DOHH2 (cell line): ENCODE measurements at regions not wholly inside any gene's neighbourhood (a gene's known extent, or its start where the extent isn't known, plus 50 kb on each side); places are given as distances from the start of the nearest gene placed in this dataset.

ENCODE experiments used
- H3F3A ChIP-seq: fragments of 200-600 bp; sonication (generic), shearing (Covaris generic); 2 replicates; pipeline ENCODE4 v1.6.0; 2016; ENCODE audit warnings: antibody characterized with exemption, mild to moderate bottlenecking; ENCODE audit not compliant: control insufficient read depth, insufficient read depth
- H3K27ac ChIP-seq: fragments of 200-600 bp; sonication (generic); 2 replicates; pipeline ENCODE4 v1.5.1; 2014; ENCODE audit warnings: low read depth, mild to moderate bottlenecking, low read length, moderate library complexity
- H3K27me3 ChIP-seq: fragments of 200-600 bp; sonication (generic); 2 replicates; pipeline ENCODE4 v1.6.1; 2014; ENCODE audit warnings: mild to moderate bottlenecking, low read length, mixed read lengths; ENCODE audit not compliant: control insufficient read depth
- H3K36me3 ChIP-seq: fragments of 200-600 bp; sonication (generic); 2 replicates; pipeline ENCODE4 v1.6.1; 2014; ENCODE audit warnings: mild to moderate bottlenecking, low read length, moderate library complexity, mixed read lengths; ENCODE audit not compliant: control insufficient read depth
- H3K4me1 ChIP-seq: fragments of 200-600 bp; sonication (generic); 2 replicates; pipeline ENCODE4 v1.6.1; 2014; ENCODE audit warnings: mild to moderate bottlenecking, low read length, mixed read lengths; ENCODE audit not compliant: control insufficient read depth
- H3K4me2 ChIP-seq: fragments of 200-600 bp; sonication (generic); 2 replicates; pipeline ENCODE4 v1.6.0; 2014; ENCODE audit warnings: mild to moderate bottlenecking, low read length, moderate library complexity
- H3K4me3 ChIP-seq: fragments of 200-600 bp; sonication (generic); 2 replicates; pipeline ENCODE4 v1.5.1; 2014; ENCODE audit warnings: mild to moderate bottlenecking, low read length, mixed read lengths
- H3K79me2 ChIP-seq: fragments of 200-600 bp; sonication (generic); 2 replicates; pipeline ENCODE4 v1.6.1; 2014; ENCODE audit warnings: mild to moderate bottlenecking, low read length, mixed read lengths; ENCODE audit not compliant: control insufficient read depth
- H3K9me2 ChIP-seq: fragments of 200-600 bp; sonication (generic); replicated peaks from 2 replicates; pipeline ENCODE4 v1.6.1; 2014; ENCODE audit warnings: mild to moderate bottlenecking, low read length, mixed read lengths; ENCODE audit not compliant: control insufficient read depth
- H3K9me3 ChIP-seq: fragments of 200-600 bp; sonication (generic); 2 replicates; pipeline ENCODE4 v1.6.1; 2014; ENCODE audit warnings: antibody characterized with exemption, low read length, mixed read lengths; ENCODE audit not compliant: control insufficient read depth, insufficient read depth
- H4K20me1 ChIP-seq: fragments of 200-600 bp; sonication (generic); 2 replicates; pipeline ENCODE4 v1.6.0; 2014; ENCODE audit warnings: low read depth, mild to moderate bottlenecking, antibody characterized with exemption, low read length, moderate library complexity; ENCODE audit not compliant: control insufficient read depth, insufficient read depth
- CTCF ChIP-seq: fragments of 200-600 bp; sonication (generic); IDR thresholded peaks from one replicate; pipeline ENCODE4 v1.5.1; 2014; ENCODE audit warnings: antibody characterized with exemption, mild to moderate bottlenecking, low read depth, low read length; ENCODE audit not compliant: poor library complexity, severe bottlenecking
- EZH2phosphoT487 ChIP-seq: fragments of 200-600 bp; sonication (generic); IDR thresholded peaks from 2 replicates; pipeline ENCODE4 v1.6.1; 2017; ENCODE audit warnings: borderline replicate concordance, mild to moderate bottlenecking, antibody characterized with exemption, low read length, moderate library complexity, mixed read lengths

DNA sequence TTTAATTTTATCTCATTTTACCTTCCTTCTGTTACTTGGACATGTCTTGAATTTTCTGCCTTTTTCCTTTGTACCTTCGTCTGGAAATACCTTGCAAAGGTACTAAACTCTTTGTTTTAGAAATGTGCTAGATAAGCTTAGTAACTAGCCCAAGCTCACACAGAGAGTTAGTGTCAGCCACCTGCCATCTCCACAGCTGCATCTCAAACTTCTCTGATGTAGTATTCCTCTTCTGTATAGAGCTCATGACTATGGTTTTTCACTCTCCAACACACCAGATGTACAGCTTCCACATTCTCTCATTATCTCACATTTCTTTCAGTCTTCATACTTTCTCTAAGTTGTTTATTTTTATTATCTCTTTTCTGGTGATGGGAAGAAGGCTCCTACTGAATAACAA, 516.6 kb upstream of the ROBO2 start:
- no peaks in the 10 kb centered on the region for H3K36me3 ChIP-seq
- no peak overlapping the region for H3K4me2 ChIP-seq
- TF ChIP-seq EZH2phosphoT487, result no peak
- TF ChIP-seq CTCF, result no peak
- no peaks in the 10 kb centered on the region for H3K79me2 ChIP-seq
- H3K4me3 ChIP-seq, result no peak overlapping the region
- no peaks in the 10 kb centered on the region for H3K4me1 ChIP-seq
- H4K20me1 ChIP-seq, result no peaks in the 10 kb centered on the region
- no peaks in the 10 kb centered on the region for H3K27me3 ChIP-seq
- H3K27ac ChIP-seq, result no peak overlapping the region
- H3F3A ChIP-seq, result no peaks in the 10 kb centered on the region
- H3K9me2 ChIP-seq, result no peaks in the 10 kb centered on the region
- H3K9me3 ChIP-seq, result no peaks in the 10 kb centered on the region

GRCh38 chr3:76525726-76526125, 514.2 kb upstream of the ROBO2 start:
- no peak overlapping the region for H3K27ac ChIP-seq
- H3F3A ChIP-seq, result no peaks in the 10 kb centered on the region
- H3K27me3 ChIP-seq, result no peaks in the 10 kb centered on the region
- no peak for TF ChIP-seq CTCF
- no peak for TF ChIP-seq EZH2phosphoT487
- H3K36me3 ChIP-seq, result no peaks in the 10 kb centered on the region
- no peak overlapping the region for H3K4me3 ChIP-seq
- H3K79me2 ChIP-seq, result no peaks in the 10 kb centered on the region
- no peaks in the 10 kb centered on the region for H3K9me3 ChIP-seq
- H3K4me2 ChIP-seq, result no peak overlapping the region
- no peaks in the 10 kb centered on the region for H4K20me1 ChIP-seq
- no peaks in the 10 kb centered on the region for H3K9me2 ChIP-seq
- no peaks in the 10 kb centered on the region for H3K4me1 ChIP-seq

- Histone ChIP-seq H3K4me3 (no peak overlapping the region), H3F3A (no peaks in the 10 kb centered on the region), H3K36me3 (no peaks in the 10 kb centered on the region), H3K4me2 (no peak overlapping the region), H4K20me1 (no peaks in the 10 kb centered on the region), H3K79me2 (no peaks in the 10 kb centered on the region), H3K4me1 (no peaks in the 10 kb centered on the region), H3K9me2 (no peaks in the 10 kb centered on the region), H3K9me3 (no peaks in the 10 kb centered on the region), H3K27ac (no peak overlapping the region), H3K27me3 (no peaks in the 10 kb centered on the region)
- TF ChIP-seq EZH2phosphoT487 (no peak), CTCF (no peak)
Observed at GRCh38 chr3:76527773-76528172, 512.1 kb upstream of the ROBO2 start.
